NCI-H748 treated with DMSO at 0.1 percent for 48 hours (cell line): ENCODE measurements at regions not wholly inside any gene's neighbourhood (a gene's known extent, or its start where the extent isn't known, plus 50 kb on each side); places are given as distances from the start of the nearest gene placed in this dataset.

Source experiments
- DNase-seq: peaks from one replicate; lab custom pipeline; 2025; lab: John Stamatoyannopoulos, UW

GRCh38 chr13:39970177-39970846 is 314.9 kb downstream of the COG6 start:
- DNase-seq: no peak

- no peak for DNase-seq
These were observed 316.1 kb downstream of the COG6 start for GRCh38 chr13:39971526-39971925.

- DNase-seq: no peak
These were observed 321.0 kb downstream of the COG6 start for GRCh38 chr13:39976481-39976880.

- DNase-seq: no peak
These were observed 325.6 kb downstream of the COG6 start for GRCh38 chr13:39981056-39981455.

GRCh38 chr13:39982745-39983144 is 327.3 kb downstream of the COG6 start:
- no peak for DNase-seq

GRCh38 chr13:39985071-39985470 is 329.6 kb downstream of the COG6 start:
- no peak for DNase-seq

- DNase-seq: no peak
These were observed 332.9 kb downstream of the COG6 start for GRCh38 chr13:39988351-39988750.

GRCh38 chr13:39998166-39998565 is 342.7 kb downstream of the COG6 start:
- no peak for DNase-seq

- DNase-seq: no peak
These were observed 346.6 kb downstream of the COG6 start for GRCh38 chr13:40002016-40002415.

- no peak for DNase-seq
These were observed 358.1 kb downstream of the COG6 start for GRCh38 chr13:40013554-40013953.

GRCh38 chr13:40016953-40017660 is 361.6 kb downstream of the COG6 start:
- no peak for DNase-seq

GRCh38 chr13:40017662-40018262 is 362.3 kb downstream of the COG6 start:
- DNase-seq: no peak

- DNase-seq: no peak
These were observed 368.2 kb downstream of the COG6 start for GRCh38 chr13:40023595-40024203.

GRCh38 chr13:40024204-40024966 is 368.9 kb downstream of the COG6 start:
- no peak for DNase-seq

- DNase-seq: no peak
These were observed 369.7 kb downstream of the COG6 start for GRCh38 chr13:40024967-40025714.

- DNase-seq: no peak
These were observed 370.7 kb downstream of the COG6 start for GRCh38 chr13:40026174-40026585.

- no peak for DNase-seq
These were observed 371.3 kb downstream of the COG6 start for GRCh38 chr13:40026741-40027140.

GRCh38 chr13:40028446-40028845 is 373.0 kb downstream of the COG6 start:
- no peak for DNase-seq

GRCh38 chr13:40031031-40031430 is 375.6 kb downstream of the COG6 start:
- DNase-seq: no peak

- no peak for DNase-seq
These were observed 383.6 kb downstream of the COG6 start for GRCh38 chr13:40039061-40039460.

- DNase-seq: no peak
These were observed 387.5 kb downstream of the COG6 start for GRCh38 chr13:40042991-40043390.
